Panc1 (cell line): ENCODE measurements at regions not wholly inside any gene's neighbourhood (a gene's known extent, or its start where the extent isn't known, plus 50 kb on each side); places are given as distances from the start of the nearest gene placed in this dataset.
"Not testable (repeated sequence)": the region's sequence is repeated elsewhere in the genome, so short reads cannot be mapped to it uniquely, and the experiment has no call there.

Source experiments
- CTCF ChIP-seq: fragments of 450-650 bp; IDR thresholded peaks from 2 replicates; pipeline ENCODE4 v1.5.1; 2017; ENCODE audit warnings: mild to moderate bottlenecking
- POLR2AphosphoS5 ChIP-seq: IDR thresholded peaks from 2 replicates; pipeline ENCODE4 v1.6.1; 2012; ENCODE audit warnings: mild to moderate bottlenecking, low read depth, low read length, moderate library complexity

- not testable (repeated sequence) for TF ChIP-seq CTCF, POLR2AphosphoS5
These were observed 371.9 kb upstream of the CCDC54 start for GRCh38 chr3:107005352-107005751.
